ENCODE measurements at regions not wholly inside any gene's neighbourhood (a gene's known extent, or its start where the extent isn't known, plus 50 kb on each side); places are given as distances from the start of the nearest gene placed in this dataset.
"Not testable (repeated sequence)": the region's sequence is repeated elsewhere in the genome, so short reads cannot be mapped to it uniquely, and the experiment has no call there.

- H3K27ac ChIP-seq (ENCODE audit: insufficient read depth, low read depth, low read length); FAIRE-seq; H3K4me3 ChIP-seq (replicated peaks in 1 of 3; ENCODE audit: insufficient read depth in 1 of 3, low read depth in 1 of 3, low read length in 3 of 3); H3K9me1 ChIP-seq (replicated peaks; ENCODE audit: control insufficient read depth, extremely low read depth, insufficient read depth, low read length); H2AFZ ChIP-seq (ENCODE audit: low read depth, low read length); H3K27me3 ChIP-seq (ENCODE audit: control insufficient read depth in 2 of 2, insufficient read depth in 2 of 2, low read length in 2 of 2); intact Hi-C loops (cut with micrococcal nuclease); POLR2A ChIA-PET; H4K20me1 ChIP-seq (replicated peaks; ENCODE audit: control insufficient read depth, extremely low read depth, insufficient read depth, low read length); DNase-seq (ENCODE audit: low read depth, low spot score); H3K4me1 ChIP-seq (ENCODE audit: control insufficient read depth, extremely low read depth, insufficient read depth, low read length); H3K9me3 ChIP-seq (replicated peaks; ENCODE audit: control insufficient read depth, insufficient read depth, low read length); dilution Hi-C loops (cut with MboI; ENCODE audit: extremely low pct_ligation_motif_present, low sequenced_read_pairs); H3K4me2 ChIP-seq (ENCODE audit: insufficient read depth, low read length); H3K36me3 ChIP-seq (ENCODE audit: control insufficient read depth in 2 of 2, extremely low read depth in 1 of 2, insufficient read depth in 2 of 2, low read length in 2 of 2); BruUV-seq (replicated peaks); H3K79me2 ChIP-seq (ENCODE audit: control insufficient read depth, insufficient read depth, low read length); H3K9ac ChIP-seq (replicated peaks; ENCODE audit: extremely low read depth, insufficient read depth, low read length); CTCF ChIA-PET: not testable (repeated sequence)
Observed at GRCh38 chr10:93234940-93235339, 161.2 kb downstream of the CYP26A1 start.

- H3K79me2 ChIP-seq (ENCODE audit: control insufficient read depth, insufficient read depth, low read length): no peaks in the 10 kb centered on the region
- H3K4me2 ChIP-seq (ENCODE audit: insufficient read depth, low read length): no peak overlapping the region
- intact Hi-C loops (cut with micrococcal nuclease): no loop called here
- DNase-seq (ENCODE audit: low read depth, low spot score): no peak
- POLR2A ChIA-PET: no interaction called here
- no peak overlapping the region for H3K4me3 ChIP-seq (replicated peaks in 1 of 3; ENCODE audit: insufficient read depth in 1 of 3, low read depth in 1 of 3, low read length in 3 of 3)
- H3K36me3 ChIP-seq (ENCODE audit: control insufficient read depth in 2 of 2, extremely low read depth in 1 of 2, insufficient read depth in 2 of 2, low read length in 2 of 2): no peaks in the 10 kb centered on the region
- no peaks in the 10 kb centered on the region for H4K20me1 ChIP-seq (replicated peaks; ENCODE audit: control insufficient read depth, extremely low read depth, insufficient read depth, low read length)
- H3K9me3 ChIP-seq (replicated peaks; ENCODE audit: control insufficient read depth, insufficient read depth, low read length): no peaks in the 10 kb centered on the region
- CTCF ChIA-PET: no interaction called here
- no peak for FAIRE-seq
- H3K4me1 ChIP-seq (ENCODE audit: control insufficient read depth, extremely low read depth, insufficient read depth, low read length): no peaks in the 10 kb centered on the region
- no peak overlapping the region for H2AFZ ChIP-seq (ENCODE audit: low read depth, low read length)
- dilution Hi-C loops (cut with MboI; ENCODE audit: extremely low pct_ligation_motif_present, low sequenced_read_pairs): no loop called here
- H3K27me3 ChIP-seq (ENCODE audit: control insufficient read depth in 2 of 2, insufficient read depth in 2 of 2, low read length in 2 of 2): peaks cover 6 to 10% of the 10 kb centered on the region in 2 experiments
- H3K9ac ChIP-seq (replicated peaks; ENCODE audit: extremely low read depth, insufficient read depth, low read length): no peak overlapping the region
- no peaks in the 10 kb centered on the region for H3K9me1 ChIP-seq (replicated peaks; ENCODE audit: control insufficient read depth, extremely low read depth, insufficient read depth, low read length)
- no TSS peak for BruUV-seq (replicated peaks)
- no peak overlapping the region for H3K27ac ChIP-seq (ENCODE audit: insufficient read depth, low read depth, low read length)
- TF ChIP-seq FOS (IDR thresholded peaks at IDR 0.05; ENCODE audit: borderline replicate concordance, insufficient read depth, low read length): no peak
- TF ChIP-seq CTCF (IDR thresholded peaks at IDR 0.05; ENCODE audit: extremely low read depth in 1 of 2, insufficient read depth in 1 of 2, low read depth in 1 of 2, low read length in 2 of 2): no peak
- TF ChIP-seq EZH2 (IDR thresholded peaks at IDR 0.05; ENCODE audit: borderline replicate concordance, low read depth, low read length, severe bottlenecking): no peak
- TF ChIP-seq MYC (IDR thresholded peaks at IDR 0.05; ENCODE audit: low read depth, low read length): no peak
- no peak for TF ChIP-seq GATA2 (IDR thresholded peaks at IDR 0.05; ENCODE audit: insufficient read depth, insufficient read length, low read depth, low read length)
- no peak for TF ChIP-seq JUN (IDR thresholded peaks at IDR 0.05; ENCODE audit: borderline replicate concordance, insufficient read depth, insufficient read length, low read depth)
- no peak for TF ChIP-seq POLR2AphosphoS5 (IDR thresholded peaks at IDR 0.05; ENCODE audit: insufficient read depth, low read depth, low read length)
- TF ChIP-seq POLR2A (IDR thresholded peaks at IDR 0.05; ENCODE audit: low read depth, low read length): no peak
- no peak for TF ChIP-seq MAX (IDR thresholded peaks at IDR 0.05; ENCODE audit: insufficient read depth, insufficient read length)
Observed at GRCh38 chr10:93235686-93236085, 162.0 kb downstream of the CYP26A1 start.
